ENCODE measurements at regions not wholly inside any gene's neighbourhood (a gene's known extent, or its start where the extent isn't known, plus 50 kb on each side); places are given as distances from the start of the nearest gene placed in this dataset.

DNA sequence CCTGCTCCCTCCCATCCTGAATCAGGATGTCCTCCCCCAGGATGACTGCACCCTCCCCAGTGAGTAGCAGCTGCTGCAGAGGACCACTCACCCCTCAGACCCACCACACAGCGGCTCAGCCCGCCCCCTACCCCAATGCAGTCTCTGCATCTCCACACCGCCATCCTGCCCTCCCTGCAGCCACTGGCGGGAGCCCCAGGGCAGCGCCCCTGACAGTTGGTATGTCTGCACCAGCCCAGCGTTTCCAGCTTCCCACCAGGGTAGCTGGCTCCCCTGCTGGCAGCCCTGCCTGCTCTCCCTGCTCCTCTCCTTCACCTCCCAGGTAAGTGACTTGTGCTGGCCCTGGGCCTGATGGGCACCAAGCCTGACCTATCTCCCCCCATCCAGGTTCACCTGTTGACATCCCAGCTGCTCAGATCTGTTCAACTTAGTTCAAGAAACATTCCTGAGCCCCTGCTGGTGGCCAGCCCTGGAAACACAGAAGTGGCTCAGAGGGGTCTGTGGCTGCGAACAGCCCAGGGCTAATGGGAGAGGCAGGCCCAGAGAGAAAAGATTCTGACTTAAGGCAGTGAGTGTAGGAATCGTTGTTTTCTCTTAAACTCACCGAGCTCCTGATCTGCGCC is 117.7 kb upstream of the RAB6C start:
- TF ChIP-seq, protein P1, sequence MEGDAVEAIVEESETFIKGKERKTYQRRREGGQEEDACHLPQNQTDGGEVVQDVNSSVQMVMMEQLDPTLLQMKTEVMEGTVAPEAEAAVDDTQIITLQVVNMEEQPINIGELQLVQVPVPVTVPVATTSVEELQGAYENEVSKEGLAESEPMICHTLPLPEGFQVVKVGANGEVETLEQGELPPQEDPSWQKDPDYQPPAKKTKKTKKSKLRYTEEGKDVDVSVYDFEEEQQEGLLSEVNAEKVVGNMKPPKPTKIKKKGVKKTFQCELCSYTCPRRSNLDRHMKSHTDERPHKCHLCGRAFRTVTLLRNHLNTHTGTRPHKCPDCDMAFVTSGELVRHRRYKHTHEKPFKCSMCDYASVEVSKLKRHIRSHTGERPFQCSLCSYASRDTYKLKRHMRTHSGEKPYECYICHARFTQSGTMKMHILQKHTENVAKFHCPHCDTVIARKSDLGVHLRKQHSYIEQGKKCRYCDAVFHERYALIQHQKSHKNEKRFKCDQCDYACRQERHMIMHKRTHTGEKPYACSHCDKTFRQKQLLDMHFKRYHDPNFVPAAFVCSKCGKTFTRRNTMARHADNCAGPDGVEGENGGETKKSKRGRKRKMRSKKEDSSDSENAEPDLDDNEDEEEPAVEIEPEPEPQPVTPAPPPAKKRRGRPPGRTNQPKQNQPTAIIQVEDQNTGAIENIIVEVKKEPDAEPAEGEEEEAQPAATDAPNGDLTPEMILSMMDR (IDR thresholded peaks at IDR 0.05), result no peak
- TF ChIP-seq POLR2A (IDR thresholded peaks at IDR 0.05), result no peak

All from right lobe of liver (tissue), 4 donors.